H9 (cell line): ENCODE measurements at regions not wholly inside any gene's neighbourhood (a gene's known extent, or its start where the extent isn't known, plus 50 kb on each side); places are given as distances from the start of the nearest gene placed in this dataset.

Experiments used
- DNase-seq: peaks from one replicate; pipeline ENCODE4 v3.0.0-alpha.2; 2017
- H2AFZ ChIP-seq: one replicate; pipeline ENCODE4 v1.6.1; 2013; ENCODE audit warnings: mild to moderate bottlenecking, low read length, control low read depth, moderate library complexity
- H2AK5ac ChIP-seq: 2 replicates; pipeline ENCODE4 v1.6.1; 2013; ENCODE audit warnings: low read length, control low read depth, mixed read lengths; ENCODE audit not compliant: insufficient read length
- H2BK120ac ChIP-seq: one replicate; pipeline ENCODE4 v1.6.1; 2013; ENCODE audit warnings: low read depth, mild to moderate bottlenecking, low read length, control low read depth, inconsistent platforms; ENCODE audit not compliant: poor library complexity, severe bottlenecking
- H2BK12ac ChIP-seq: 2 replicates; pipeline ENCODE4 v1.6.1; 2013; ENCODE audit warnings: low read length, control low read depth, mixed read lengths, low read depth; ENCODE audit not compliant: insufficient read length
- H2BK15ac ChIP-seq: 2 replicates; pipeline ENCODE4 v1.6.1; 2013; ENCODE audit warnings: low read depth, low read length, control low read depth
- H2BK20ac ChIP-seq: one replicate; pipeline ENCODE4 v1.6.1; 2013; ENCODE audit warnings: low read depth, mild to moderate bottlenecking, low read length, control low read depth, inconsistent platforms; ENCODE audit not compliant: poor library complexity, severe bottlenecking
- H2BK5ac ChIP-seq: 2 replicates; pipeline ENCODE4 v1.6.1; 2013; ENCODE audit warnings: low read length, control low read depth, mixed read lengths; ENCODE audit not compliant: insufficient read length
- H3K14ac ChIP-seq: 2 replicates; pipeline ENCODE4 v1.6.1; 2013; ENCODE audit warnings: low read length, control low read depth; ENCODE audit not compliant: insufficient read depth
- H3K18ac ChIP-seq: 2 replicates; pipeline ENCODE4 v1.6.1; 2013; ENCODE audit warnings: low read depth, mild to moderate bottlenecking, mixed read lengths, low read length, control low read depth; ENCODE audit not compliant: insufficient read length
- H3K23ac ChIP-seq: 2 replicates; pipeline ENCODE4 v1.6.1; 2013; ENCODE audit warnings: low read length, control low read depth, mixed read lengths, low read depth; ENCODE audit not compliant: insufficient read length
- H3K23me2 ChIP-seq: 2 replicates; pipeline ENCODE4 v1.6.1; 2013; ENCODE audit warnings: low read depth, mild to moderate bottlenecking, mixed read lengths, low read length, control low read depth; ENCODE audit not compliant: insufficient read length, poor library complexity, severe bottlenecking
- H3K27ac ChIP-seq: 2 replicates; pipeline ENCODE4 v1.5.1; 2013; ENCODE audit warnings: low read length, control low read depth, mixed read lengths, low read depth; ENCODE audit not compliant: insufficient read length
- H3K27me3 ChIP-seq: 2 replicates; pipeline ENCODE4 v1.6.1; 2013; ENCODE audit warnings: low read length, control low read depth, inconsistent platforms; ENCODE audit not compliant: insufficient read depth
- H3K4ac ChIP-seq: 2 replicates; pipeline ENCODE4 v1.6.1; 2013; ENCODE audit warnings: low read depth, mild to moderate bottlenecking, control low read depth, inconsistent platforms, low read length, moderate library complexity
- H3K4me1 ChIP-seq: 2 replicates; pipeline ENCODE4 v1.6.1; 2013; ENCODE audit warnings: low read length, control low read depth, inconsistent platforms; ENCODE audit not compliant: insufficient read depth
- H3K4me2 ChIP-seq: 2 replicates; pipeline ENCODE4 v1.6.1; 2013; ENCODE audit warnings: low read length, control low read depth, mixed read lengths; ENCODE audit not compliant: insufficient read length, insufficient read depth
- H3K56ac ChIP-seq: 2 replicates; pipeline ENCODE4 v1.6.1; 2013; ENCODE audit warnings: low read depth, mild to moderate bottlenecking, mixed read lengths, low read length, control low read depth; ENCODE audit not compliant: insufficient read length
- H3K79me1 ChIP-seq: 2 replicates; pipeline ENCODE4 v1.6.1; 2013; ENCODE audit warnings: low read depth, mild to moderate bottlenecking, moderate library complexity, low read length, control low read depth, inconsistent platforms; ENCODE audit not compliant: insufficient read depth, poor library complexity, severe bottlenecking
- H3K79me2 ChIP-seq: 2 replicates; pipeline ENCODE4 v1.6.1; 2013; ENCODE audit warnings: low read length, control low read depth, inconsistent platforms; ENCODE audit not compliant: insufficient read depth
- H3K9ac ChIP-seq: 2 replicates; pipeline ENCODE4 v1.6.1; 2013; ENCODE audit warnings: low read length, control low read depth, mixed read lengths; ENCODE audit not compliant: insufficient read length; ENCODE audit errors: extremely low read depth
- H3K9me3 ChIP-seq: one replicate; pipeline ENCODE4 v1.6.1; 2013; ENCODE audit warnings: low read depth, low read length, inconsistent platforms; ENCODE audit not compliant: control insufficient read depth
- H3T11ph ChIP-seq: one replicate; pipeline ENCODE4 v1.6.1; 2013; ENCODE audit warnings: mild to moderate bottlenecking, low read length, control low read depth, inconsistent platforms
- H4K20me1 ChIP-seq: one replicate; pipeline ENCODE4 v1.6.1; 2013; ENCODE audit not compliant: control insufficient read depth, insufficient read length, insufficient read depth
- H4K5ac ChIP-seq: 2 replicates; pipeline ENCODE4 v1.6.1; 2013; ENCODE audit warnings: low read depth, mild to moderate bottlenecking, mixed read lengths, low read length, control low read depth; ENCODE audit not compliant: insufficient read length
- H4K8ac ChIP-seq: replicated peaks from 2 replicates; pipeline ENCODE4 v1.6.1; 2013; ENCODE audit warnings: low read length, control low read depth, mixed read lengths, low read depth; ENCODE audit not compliant: insufficient read length
- H4K91ac ChIP-seq: 2 replicates; pipeline ENCODE4 v1.6.1; 2013; ENCODE audit warnings: low read depth, mild to moderate bottlenecking, moderate library complexity, mixed read lengths, low read length, control low read depth; ENCODE audit not compliant: insufficient read length
- H3K27ac Mint-ChIP-seq, 3 experiments: 2 replicates in 2 of 3; 3 replicates in 1 of 3; pipeline ENCODE4 v1.8.0; 2020 to 2021; ENCODE audit warnings: mixed read lengths in 3 of 3, mild to moderate bottlenecking in 1 of 3, moderate library complexity in 1 of 3
- H3K27me3 Mint-ChIP-seq: 2 replicates; pipeline ENCODE4 v1.8.0; 2021; ENCODE audit warnings: low read depth, mild to moderate bottlenecking, moderate library complexity, mixed read lengths
- H3K36me3 Mint-ChIP-seq, 3 experiments: 2 replicates in 2 of 3; 3 replicates in 1 of 3; pipeline ENCODE4 v1.8.0; 2020 to 2021; ENCODE audit warnings: low read depth in 3 of 3, mixed read lengths in 3 of 3; ENCODE audit not compliant: insufficient read depth in 1 of 3
- H3K4me1 Mint-ChIP-seq, 2 experiments: 2 replicates each; pipeline ENCODE4 v1.8.0; 2020; ENCODE audit warnings: mixed read lengths in 2 of 2
- H3K4me3 Mint-ChIP-seq, 2 experiments: 2 replicates in 1 of 2; 3 replicates in 1 of 2; pipeline ENCODE4 v1.8.0; 2020 to 2021; ENCODE audit warnings: mild to moderate bottlenecking in 2 of 2, mixed read lengths in 2 of 2, moderate library complexity in 1 of 2
- H3K9me3 Mint-ChIP-seq, 2 experiments: 2 replicates in 1 of 2; 3 replicates in 1 of 2; pipeline ENCODE4 v1.8.0; 2020; ENCODE audit warnings: mild to moderate bottlenecking in 2 of 2, mixed read lengths in 2 of 2, moderate library complexity in 1 of 2
- WGBS: extraction: QIAGEN DNeasy Blood & Tissue Kit; methylation state at CpG from one replicate; pipeline ENCODE4 v1.1.7; 2013; ENCODE audit warnings: missing lambda C conversion rate, low lambda C conversion rate, mixed read lengths; ENCODE audit not compliant: insufficient read length; ENCODE audit errors: extremely low coverage; 5-methylcytosine and 5-hydroxymethylcytosine counted together
- TF ChIP-seq, protein P1 (sequence below): fragments of 200-600 bp; sonication (generic); conservative IDR thresholded peaks from 3 replicates; pipeline ENCODE4 v1.8.0; 2021; ENCODE audit warnings: antibody characterized with exemption, mild to moderate bottlenecking

DNA sequence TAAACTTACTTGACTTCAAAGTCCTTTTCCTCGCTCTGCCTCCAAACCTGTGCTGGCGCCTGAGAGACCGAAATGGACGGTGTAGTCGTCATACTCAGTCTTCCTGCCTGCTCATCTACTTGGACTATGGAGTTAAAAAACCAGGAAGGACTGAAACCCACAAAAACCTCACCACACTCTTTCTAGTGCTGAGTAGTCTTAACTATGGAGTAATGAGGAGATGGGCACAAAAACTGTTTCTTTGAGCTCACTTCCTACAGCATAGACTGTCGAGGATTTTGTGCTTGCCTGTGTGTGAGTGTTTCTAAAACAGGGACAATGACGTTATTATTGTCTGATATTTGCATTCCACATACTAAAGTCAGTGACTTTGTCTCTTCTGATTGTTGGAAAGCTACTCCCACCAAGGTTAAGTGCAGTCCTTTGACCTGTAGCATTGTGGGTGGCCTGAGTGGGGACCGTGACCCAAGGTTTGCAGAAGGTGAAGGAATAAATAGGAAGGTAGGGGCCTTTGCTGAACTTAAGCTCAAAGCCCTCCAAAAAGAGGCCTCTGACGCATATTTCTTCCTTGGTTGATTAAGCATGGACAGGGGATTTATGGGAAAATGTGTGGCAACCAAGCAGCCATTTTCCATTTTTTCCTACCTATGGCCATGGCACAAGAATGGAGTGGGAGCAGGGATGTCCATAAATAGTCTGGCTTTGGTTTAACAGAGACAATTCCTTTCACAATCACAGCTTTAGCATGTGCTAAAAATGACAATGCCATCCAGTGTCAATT is 109.6 kb downstream of the ZBTB18 start:
- WGBS, result no CpG with 5 or more reads among the region's 9 CpGs
- Histone ChIP-seq H2BK12ac (no peak overlapping the region), H3T11ph (no peak overlapping the region), H3K27me3 (no peaks in the 10 kb centered on the region), H4K5ac (no peak overlapping the region), H3K18ac (no peak overlapping the region), H3K56ac (no peak overlapping the region), H2BK15ac (no peak overlapping the region), H3K4me1 (peaks cover 19% of the 10 kb centered on the region; the same call in 1 of the 2 replicates), H2BK5ac (no peak overlapping the region), H4K91ac (no peak overlapping the region), H2BK20ac (no peak overlapping the region), H2AFZ (no peak overlapping the region), H3K79me1 (no peaks in the 10 kb centered on the region), H3K79me2 (no peaks in the 10 kb centered on the region), H4K20me1 (no peaks in the 10 kb centered on the region), H3K9ac (no peak overlapping the region), H2BK120ac (no peak overlapping the region), H3K4ac (no peak overlapping the region), H3K27ac (no peak overlapping the region), H3K23ac (no peak overlapping the region), H3K9me3 (no peaks in the 10 kb centered on the region), H3K23me2 (no peaks in the 10 kb centered on the region), H4K8ac (no peak overlapping the region), H3K4me2 (no peak overlapping the region), H2AK5ac (no peak overlapping the region), H3K14ac (no peak overlapping the region)
- TF ChIP-seq, protein P1, sequence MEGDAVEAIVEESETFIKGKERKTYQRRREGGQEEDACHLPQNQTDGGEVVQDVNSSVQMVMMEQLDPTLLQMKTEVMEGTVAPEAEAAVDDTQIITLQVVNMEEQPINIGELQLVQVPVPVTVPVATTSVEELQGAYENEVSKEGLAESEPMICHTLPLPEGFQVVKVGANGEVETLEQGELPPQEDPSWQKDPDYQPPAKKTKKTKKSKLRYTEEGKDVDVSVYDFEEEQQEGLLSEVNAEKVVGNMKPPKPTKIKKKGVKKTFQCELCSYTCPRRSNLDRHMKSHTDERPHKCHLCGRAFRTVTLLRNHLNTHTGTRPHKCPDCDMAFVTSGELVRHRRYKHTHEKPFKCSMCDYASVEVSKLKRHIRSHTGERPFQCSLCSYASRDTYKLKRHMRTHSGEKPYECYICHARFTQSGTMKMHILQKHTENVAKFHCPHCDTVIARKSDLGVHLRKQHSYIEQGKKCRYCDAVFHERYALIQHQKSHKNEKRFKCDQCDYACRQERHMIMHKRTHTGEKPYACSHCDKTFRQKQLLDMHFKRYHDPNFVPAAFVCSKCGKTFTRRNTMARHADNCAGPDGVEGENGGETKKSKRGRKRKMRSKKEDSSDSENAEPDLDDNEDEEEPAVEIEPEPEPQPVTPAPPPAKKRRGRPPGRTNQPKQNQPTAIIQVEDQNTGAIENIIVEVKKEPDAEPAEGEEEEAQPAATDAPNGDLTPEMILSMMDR, result no peak
- H3K4me3 Mint-ChIP-seq, result no peak overlapping the region
- peaks cover 0 to 5% (median 0%) of the 10 kb centered on the region in 3 experiments; a peak in 1 of 7 replicates for H3K36me3 Mint-ChIP-seq
- no peaks in the 10 kb centered on the region for H3K9me3 Mint-ChIP-seq
- peaks cover 14 to 18% of the 10 kb centered on the region in 2 experiments for H3K4me1 Mint-ChIP-seq
- DNase-seq, result no peak
- H3K27ac Mint-ChIP-seq, result no peak overlapping the region
- peaks cover under 1% of the 10 kb centered on the region; the same call in 1 of the 2 replicates for H3K27me3 Mint-ChIP-seq
